ENCODE measurements at regions not wholly inside any gene's neighbourhood (a gene's known extent, or its start where the extent isn't known, plus 50 kb on each side); places are given as distances from the start of the nearest gene placed in this dataset.

DNA sequence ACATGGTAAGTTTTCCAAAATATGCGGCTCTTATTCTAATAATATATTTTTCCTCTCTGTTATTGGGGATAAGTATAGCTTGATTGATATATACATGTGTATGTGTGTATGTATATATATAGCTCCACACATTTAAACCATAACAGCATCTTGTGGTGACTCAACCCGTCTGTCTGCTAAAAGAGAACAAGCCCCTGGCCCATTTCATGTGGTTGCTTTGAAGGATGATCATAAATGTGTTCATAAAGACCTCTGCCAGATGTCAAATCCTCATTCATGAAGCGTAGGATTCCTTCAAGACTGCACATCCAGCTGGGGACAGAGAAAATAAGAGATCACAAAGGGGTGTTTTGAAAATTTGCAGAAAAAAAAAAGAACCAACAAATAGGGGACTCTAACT is 79.3 kb downstream of the RHOB start:
- dilution Hi-C loops (cut with MboI; ENCODE audit: extremely low pct_ligation_motif_present, low sequenced_read_pairs) = no loop called here
- no peak for TF ChIP-seq POLR2AphosphoS5 (IDR thresholded peaks at IDR 0.05; ENCODE audit: insufficient read depth, low read depth, low read length)
- TF ChIP-seq MYC (IDR thresholded peaks at IDR 0.05; ENCODE audit: low read depth, low read length) = no peak
- no peak for TF ChIP-seq POLR2A (IDR thresholded peaks at IDR 0.05; ENCODE audit: low read depth, low read length)
- TF ChIP-seq JUN (IDR thresholded peaks at IDR 0.05; ENCODE audit: borderline replicate concordance, insufficient read depth, insufficient read length, low read depth) = no peak
- no peak for TF ChIP-seq FOS (IDR thresholded peaks at IDR 0.05; ENCODE audit: borderline replicate concordance, insufficient read depth, low read length)
- no peak for TF ChIP-seq GATA2 (IDR thresholded peaks at IDR 0.05; ENCODE audit: insufficient read depth, insufficient read length, low read depth, low read length)
- TF ChIP-seq EZH2 (IDR thresholded peaks at IDR 0.05; ENCODE audit: borderline replicate concordance, low read depth, low read length, severe bottlenecking) = no peak
- no TSS peak for BruUV-seq (replicated peaks)
- no peaks in the 10 kb centered on the region for H3K27me3 ChIP-seq (ENCODE audit: control insufficient read depth in 2 of 2, insufficient read depth in 2 of 2, low read length in 2 of 2)
- no peaks in the 10 kb centered on the region for H3K9me1 ChIP-seq (replicated peaks; ENCODE audit: control insufficient read depth, extremely low read depth, insufficient read depth, low read length)
- H3K79me2 ChIP-seq (ENCODE audit: control insufficient read depth, insufficient read depth, low read length) = no peaks in the 10 kb centered on the region
- DNase-seq (ENCODE audit: low read depth, low spot score) = no peak
- FAIRE-seq = no peak
- H4K20me1 ChIP-seq (replicated peaks; ENCODE audit: control insufficient read depth, extremely low read depth, insufficient read depth, low read length) = no peaks in the 10 kb centered on the region
- no peaks in the 10 kb centered on the region for H3K9me3 ChIP-seq (replicated peaks; ENCODE audit: control insufficient read depth, insufficient read depth, low read length)
- no peak overlapping the region for H3K4me2 ChIP-seq (ENCODE audit: insufficient read depth, low read length)
- ChIA-PET POLR2A (no interaction called here), CTCF (interaction anchor here (1.4 kb wide), 1 partner anchor 70 kb away, joined by 3 read pairs; no protein-coding TSS in a partner anchor)
- intact Hi-C loops (cut with micrococcal nuclease) = no loop called here
- H2AFZ ChIP-seq (ENCODE audit: low read depth, low read length) = no peak overlapping the region
- peaks cover 7% of the 10 kb centered on the region for H3K4me1 ChIP-seq (ENCODE audit: control insufficient read depth, extremely low read depth, insufficient read depth, low read length)
- no peak overlapping the region for H3K27ac ChIP-seq (ENCODE audit: insufficient read depth, low read depth, low read length)
- H3K9ac ChIP-seq (replicated peaks; ENCODE audit: extremely low read depth, insufficient read depth, low read length) = no peak overlapping the region
- no peaks in the 10 kb centered on the region for H3K36me3 ChIP-seq (ENCODE audit: control insufficient read depth in 2 of 2, extremely low read depth in 1 of 2, insufficient read depth in 2 of 2, low read length in 2 of 2)
- no peak overlapping the region for H3K4me3 ChIP-seq (replicated peaks in 1 of 3; ENCODE audit: insufficient read depth in 1 of 3, low read depth in 1 of 3, low read length in 3 of 3)

DNA sequence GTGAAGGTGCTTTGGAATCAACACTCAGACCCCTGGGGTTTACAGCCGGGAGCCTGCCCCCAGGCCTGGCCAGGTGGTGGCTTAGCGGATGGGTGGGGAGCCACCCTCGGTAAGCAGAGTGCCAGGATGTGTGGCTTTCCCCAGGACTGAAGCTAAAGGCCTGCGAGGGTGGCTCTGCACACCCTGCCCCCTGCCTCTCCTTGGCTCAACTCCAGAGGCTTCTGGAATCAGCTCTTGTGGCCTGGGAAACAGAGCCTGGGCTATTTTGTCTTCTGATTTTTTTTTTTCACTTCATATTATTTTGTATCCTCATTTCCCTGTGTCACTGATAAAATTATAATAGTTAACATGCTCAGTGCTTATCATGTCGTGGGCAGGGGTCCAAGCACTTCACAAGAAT is 79.8 kb downstream of the RHOB start:
- no peak overlapping the region for H3K4me2 ChIP-seq (ENCODE audit: insufficient read depth, low read length)
- no peaks in the 10 kb centered on the region for H3K9me3 ChIP-seq (replicated peaks; ENCODE audit: control insufficient read depth, insufficient read depth, low read length)
- no TSS peak for BruUV-seq (replicated peaks)
- H2AFZ ChIP-seq (ENCODE audit: low read depth, low read length) = no peak overlapping the region
- intact Hi-C loops (cut with micrococcal nuclease) (no loop called here), dilution Hi-C loops (cut with MboI; ENCODE audit: extremely low pct_ligation_motif_present, low sequenced_read_pairs) (no loop called here)
- no peaks in the 10 kb centered on the region for H3K79me2 ChIP-seq (ENCODE audit: control insufficient read depth, insufficient read depth, low read length)
- H3K36me3 ChIP-seq (ENCODE audit: control insufficient read depth in 2 of 2, extremely low read depth in 1 of 2, insufficient read depth in 2 of 2, low read length in 2 of 2) = no peaks in the 10 kb centered on the region
- H3K27me3 ChIP-seq (ENCODE audit: control insufficient read depth in 2 of 2, insufficient read depth in 2 of 2, low read length in 2 of 2) = no peaks in the 10 kb centered on the region
- H3K4me1 ChIP-seq (ENCODE audit: control insufficient read depth, extremely low read depth, insufficient read depth, low read length) = peaks cover 7% of the 10 kb centered on the region
- ChIA-PET CTCF (interaction anchor here (1.4 kb wide), 1 partner anchor 69 kb away, joined by 3 read pairs; no protein-coding TSS in a partner anchor), POLR2A (no interaction called here)
- DNase-seq (ENCODE audit: low read depth, low spot score) (no peak), FAIRE-seq (no peak)
- no peak overlapping the region for H3K9ac ChIP-seq (replicated peaks; ENCODE audit: extremely low read depth, insufficient read depth, low read length)
- no peak overlapping the region for H3K4me3 ChIP-seq (replicated peaks in 1 of 3; ENCODE audit: insufficient read depth in 1 of 3, low read depth in 1 of 3, low read length in 3 of 3)
- H3K9me1 ChIP-seq (replicated peaks; ENCODE audit: control insufficient read depth, extremely low read depth, insufficient read depth, low read length) = no peaks in the 10 kb centered on the region
- no peaks in the 10 kb centered on the region for H4K20me1 ChIP-seq (replicated peaks; ENCODE audit: control insufficient read depth, extremely low read depth, insufficient read depth, low read length)
- H3K27ac ChIP-seq (ENCODE audit: insufficient read depth, low read depth, low read length) = no peak overlapping the region
- no peak for TF ChIP-seq MYC (IDR thresholded peaks at IDR 0.05; ENCODE audit: low read depth, low read length)
- TF ChIP-seq, protein P1, sequence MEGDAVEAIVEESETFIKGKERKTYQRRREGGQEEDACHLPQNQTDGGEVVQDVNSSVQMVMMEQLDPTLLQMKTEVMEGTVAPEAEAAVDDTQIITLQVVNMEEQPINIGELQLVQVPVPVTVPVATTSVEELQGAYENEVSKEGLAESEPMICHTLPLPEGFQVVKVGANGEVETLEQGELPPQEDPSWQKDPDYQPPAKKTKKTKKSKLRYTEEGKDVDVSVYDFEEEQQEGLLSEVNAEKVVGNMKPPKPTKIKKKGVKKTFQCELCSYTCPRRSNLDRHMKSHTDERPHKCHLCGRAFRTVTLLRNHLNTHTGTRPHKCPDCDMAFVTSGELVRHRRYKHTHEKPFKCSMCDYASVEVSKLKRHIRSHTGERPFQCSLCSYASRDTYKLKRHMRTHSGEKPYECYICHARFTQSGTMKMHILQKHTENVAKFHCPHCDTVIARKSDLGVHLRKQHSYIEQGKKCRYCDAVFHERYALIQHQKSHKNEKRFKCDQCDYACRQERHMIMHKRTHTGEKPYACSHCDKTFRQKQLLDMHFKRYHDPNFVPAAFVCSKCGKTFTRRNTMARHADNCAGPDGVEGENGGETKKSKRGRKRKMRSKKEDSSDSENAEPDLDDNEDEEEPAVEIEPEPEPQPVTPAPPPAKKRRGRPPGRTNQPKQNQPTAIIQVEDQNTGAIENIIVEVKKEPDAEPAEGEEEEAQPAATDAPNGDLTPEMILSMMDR (IDR thresholded peaks at IDR 0.05; ENCODE audit: extremely low read depth in 1 of 2, insufficient read depth in 1 of 2, low read depth in 1 of 2, low read length in 2 of 2) = no peak
- no peak for TF ChIP-seq EZH2 (IDR thresholded peaks at IDR 0.05; ENCODE audit: borderline replicate concordance, low read depth, low read length, severe bottlenecking)
- TF ChIP-seq POLR2AphosphoS5 (IDR thresholded peaks at IDR 0.05; ENCODE audit: insufficient read depth, low read depth, low read length) = no peak
- TF ChIP-seq, protein P2, sequence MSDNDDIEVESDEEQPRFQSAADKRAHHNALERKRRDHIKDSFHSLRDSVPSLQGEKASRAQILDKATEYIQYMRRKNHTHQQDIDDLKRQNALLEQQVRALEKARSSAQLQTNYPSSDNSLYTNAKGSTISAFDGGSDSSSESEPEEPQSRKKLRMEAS (IDR thresholded peaks at IDR 0.05; ENCODE audit: insufficient read depth, insufficient read length) = no peak
- no peak for TF ChIP-seq POLR2A (IDR thresholded peaks at IDR 0.05; ENCODE audit: low read depth, low read length)
- no peak for TF ChIP-seq FOS (IDR thresholded peaks at IDR 0.05; ENCODE audit: borderline replicate concordance, insufficient read depth, low read length)
- TF ChIP-seq GATA2 (IDR thresholded peaks at IDR 0.05; ENCODE audit: insufficient read depth, insufficient read length, low read depth, low read length) = no peak
- TF ChIP-seq JUN (IDR thresholded peaks at IDR 0.05; ENCODE audit: borderline replicate concordance, insufficient read depth, insufficient read length, low read depth) = no peak

Measured in endothelial cell of umbilical vein (primary cell).